H1 (cell line): ENCODE measurements at regions not wholly inside any gene's neighbourhood (a gene's known extent, or its start where the extent isn't known, plus 50 kb on each side); places are given as distances from the start of the nearest gene placed in this dataset.

Experiments
- CTCF ChIA-PET: fragments of 300-600 bp; sonication (Branson Sonifier 250); formaldehyde crosslinking; loops from one replicate; lab custom pipeline; 2021; ENCODE audit not compliant: partially characterized antibody; lab: Charles Lee
- POLR2A ChIA-PET: fragments of 300-600 bp; sonication (Branson Sonifier 250); formaldehyde crosslinking; loops from one replicate; lab custom pipeline; 2021; ENCODE audit warnings: inconsistent platforms; ENCODE audit not compliant: partially characterized antibody; lab: Charles Lee
- DNase-seq, 2 experiments: peaks; one replicate each; pipeline versions ENCODE4 v3.0.0 to v3.0.0-alpha.2; 2010 to 2022; ENCODE audit warnings: low spot score in 2 of 2, low read depth in 1 of 2, mixed read lengths in 1 of 2
- FAIRE-seq: peaks from 2 replicates; lab custom pipeline; 2011; peaks lifted over from hg19 to GRCh38; lab: Jason Lieb, UNC
- H2AFZ ChIP-seq: 2 replicates; pipeline ENCODE4 v1.8.1; 2012; ENCODE audit warnings: low read length, inconsistent platforms
- H2AK5ac ChIP-seq: 2 replicates; pipeline ENCODE4 v1.6.1; 2013; ENCODE audit warnings: low read depth, low read length
- H2BK120ac ChIP-seq: replicated peaks from 2 replicates; pipeline ENCODE3; 2013; ENCODE audit warnings: low read depth, low read length, inconsistent platforms
- H2BK12ac ChIP-seq: 2 replicates; pipeline ENCODE4 v1.6.1; 2013; ENCODE audit warnings: low read depth, low read length
- H2BK15ac ChIP-seq: 2 replicates; pipeline ENCODE4 v1.6.1; 2013; ENCODE audit warnings: low read length
- H2BK20ac ChIP-seq: 2 replicates; pipeline ENCODE4 v1.6.1; 2013; ENCODE audit warnings: low read length
- H2BK5ac ChIP-seq: 2 replicates; pipeline ENCODE4 v1.6.1; 2013; ENCODE audit warnings: low read depth, low read length
- H3K14ac ChIP-seq: 2 replicates; pipeline ENCODE4 v1.6.1; 2013; ENCODE audit warnings: inconsistent platforms; ENCODE audit not compliant: insufficient read length
- H3K18ac ChIP-seq: 2 replicates; pipeline ENCODE4 v1.6.1; 2013; ENCODE audit warnings: low read length; ENCODE audit errors: extremely low read depth
- H3K23ac ChIP-seq: 2 replicates; pipeline ENCODE4 v1.6.1; 2013; ENCODE audit warnings: inconsistent platforms; ENCODE audit not compliant: insufficient read length
- H3K23me2 ChIP-seq: 2 replicates; pipeline ENCODE4 v1.6.1; 2013; ENCODE audit warnings: low read depth, low read length
- H3K27ac ChIP-seq: 2 replicates; pipeline ENCODE4 v1.6.1; 2011; ENCODE audit warnings: low read depth, low read length, inconsistent platforms
- H3K27me3 ChIP-seq, 4 experiments: replicated peaks in 1 of 4; 1 replicate in 1 of 4; 2 replicates in 3 of 4; pipeline versions ENCODE4 v1.6.1 to v1.8.1; 2011 to 2013; ENCODE audit warnings: low read length in 3 of 4, mild to moderate bottlenecking in 3 of 4, inconsistent platforms in 2 of 4, mixed read lengths in 2 of 4, moderate library complexity in 1 of 4; ENCODE audit not compliant: control insufficient read depth in 3 of 4, insufficient read depth in 3 of 4; ENCODE audit errors: extremely low read depth in 1 of 4
- H3K36me3 ChIP-seq, 4 experiments: 2 replicates each; pipeline versions ENCODE4 v1.6.1 to v1.8.1; 2011 to 2013; ENCODE audit warnings: mild to moderate bottlenecking in 4 of 4, low read length in 3 of 4, moderate library complexity in 2 of 4, control low read depth in 1 of 4, inconsistent platforms in 1 of 4; ENCODE audit not compliant: insufficient read depth in 4 of 4, control insufficient read depth in 2 of 4
- H3K4ac ChIP-seq: replicated peaks from 2 replicates; pipeline ENCODE3; 2013; ENCODE audit warnings: low read length, low read depth, mixed read lengths, inconsistent platforms; ENCODE audit not compliant: insufficient read length
- H3K4me1 ChIP-seq, 4 experiments: replicated peaks in 1 of 4; 1 replicate in 1 of 4; 2 replicates in 3 of 4; pipeline versions ENCODE4 v1.6.1 to v1.8.1; 2011 to 2013; ENCODE audit warnings: low read length in 3 of 4, inconsistent platforms in 2 of 4, mixed read lengths in 1 of 4; ENCODE audit not compliant: insufficient read depth in 4 of 4, control insufficient read depth in 3 of 4
- H3K4me2 ChIP-seq, 2 experiments: 2 replicates each; pipeline versions ENCODE4 v1.6.1 to v1.8.1; 2011 to 2013; ENCODE audit warnings: low read depth in 2 of 2, low read length in 2 of 2, control low read depth in 1 of 2, inconsistent platforms in 1 of 2, mild to moderate bottlenecking in 1 of 2; ENCODE audit not compliant: insufficient read depth in 1 of 2
- H3K4me3 ChIP-seq, 4 experiments: fragments of 200-600, 300-600 bp in 1 of 4; sonication (generic), shearing (Covaris generic), sonication (Bioruptor Twin) in 1 of 4; 2 replicates each; pipeline versions ENCODE4 v1.5.1 to v1.8.1; 2011 to 2016; ENCODE audit warnings: low read length in 4 of 4, low read depth in 3 of 4, control low read depth in 2 of 4, inconsistent platforms in 2 of 4, mild to moderate bottlenecking in 2 of 4, mixed read lengths in 1 of 4, moderate library complexity in 1 of 4; ENCODE audit not compliant: insufficient read depth in 2 of 4; ENCODE audit errors: extremely low read depth in 1 of 4
- H3K56ac ChIP-seq: replicated peaks from 2 replicates; pipeline ENCODE3; 2013; ENCODE audit warnings: low read depth, mild to moderate bottlenecking, mixed read lengths, low read length, inconsistent platforms; ENCODE audit not compliant: insufficient read length
- H3K79me1 ChIP-seq: 2 replicates; pipeline ENCODE4 v1.6.1; 2013; ENCODE audit warnings: low read depth, low read length, control low read depth
- H3K79me2 ChIP-seq, 2 experiments: 2 replicates each; pipeline versions ENCODE4 v1.6.1 to v1.8.1; 2012 to 2013; ENCODE audit warnings: low read length in 2 of 2, mild to moderate bottlenecking in 2 of 2, inconsistent platforms in 1 of 2; ENCODE audit not compliant: insufficient read depth in 2 of 2, control insufficient read depth in 1 of 2
- H3K9ac ChIP-seq, 4 experiments: replicated peaks in 1 of 4; 1 replicate in 1 of 4; 2 replicates in 3 of 4; pipeline versions ENCODE4 v1.6.1 to v1.8.1; 2011 to 2013; ENCODE audit warnings: low read depth in 3 of 4, low read length in 3 of 4, control low read depth in 2 of 4, mild to moderate bottlenecking in 2 of 4, moderate library complexity in 2 of 4, inconsistent platforms in 1 of 4; ENCODE audit errors: extremely low read depth in 1 of 4
- H3K9me3 ChIP-seq, 2 experiments: 2 replicates each; pipeline versions ENCODE4 v1.6.1 to v1.8.1; 2012 to 2013; ENCODE audit warnings: mild to moderate bottlenecking in 2 of 2, moderate library complexity in 2 of 2, control low read depth in 1 of 2, inconsistent platforms in 1 of 2, low read depth in 1 of 2, low read length in 1 of 2, mixed read lengths in 1 of 2; ENCODE audit not compliant: insufficient read depth in 2 of 2
- H4K20me1 ChIP-seq, 2 experiments: replicated peaks in 1 of 2; 2 replicates each; pipeline versions ENCODE3 to v1.8.1; 2011 to 2013; ENCODE audit warnings: inconsistent platforms in 2 of 2, low read length in 2 of 2, mild to moderate bottlenecking in 1 of 2; ENCODE audit not compliant: insufficient read depth in 2 of 2, control insufficient read depth in 1 of 2
- H4K5ac ChIP-seq: 2 replicates; pipeline ENCODE4 v1.6.1; 2013; ENCODE audit warnings: low read length, low read depth, mixed read lengths, inconsistent platforms; ENCODE audit not compliant: insufficient read length
- H4K8ac ChIP-seq: 2 replicates; pipeline ENCODE4 v1.8.0; 2013; ENCODE audit warnings: mild to moderate bottlenecking, moderate library complexity, low read length, inconsistent platforms; ENCODE audit not compliant: insufficient read depth; ENCODE audit errors: extremely low read depth
- H4K91ac ChIP-seq: replicated peaks from 2 replicates; pipeline ENCODE3; 2013; ENCODE audit warnings: low read length, mixed read lengths, inconsistent platforms; ENCODE audit not compliant: insufficient read length
- CEBPB ChIP-seq: IDR thresholded peaks from 2 replicates; pipeline ENCODE4 v1.6.1; 2012; ENCODE audit warnings: low read depth, low read length
- CHD2 ChIP-seq: IDR thresholded peaks from 2 replicates; pipeline ENCODE4 v1.6.1; 2012; ENCODE audit warnings: low read length, improper control_type of control experiment
- JUN ChIP-seq: IDR thresholded peaks from 2 replicates; pipeline ENCODE4 v1.6.1; 2011; ENCODE audit warnings: low read depth, mild to moderate bottlenecking, improper control_type of control experiment, low read length
- RXRA ChIP-seq: IDR thresholded peaks from 2 replicates; pipeline ENCODE4 v1.6.1; 2011; ENCODE audit warnings: low read depth, mild to moderate bottlenecking, low read length, moderate library complexity; ENCODE audit not compliant: insufficient read depth
- WGBS, 2 experiments: shearing (Covaris generic) in 1 of 2; methylation state at CpG; one replicate each; pipeline versions ENCODE4 v1.1.6 to v1.1.7; 2013 to 2015; ENCODE audit warnings: low lambda C conversion rate in 2 of 2, mixed read lengths in 2 of 2, inconsistent platforms in 1 of 2, low coverage in 1 of 2, missing lambda C conversion rate in 1 of 2; ENCODE audit not compliant: insufficient replicate concordance in 2 of 2, insufficient coverage in 1 of 2, insufficient read length in 1 of 2; ENCODE audit errors: extremely low coverage in 1 of 2, missing lambda C conversion rate in 1 of 2; 5-methylcytosine and 5-hydroxymethylcytosine counted together
- TF ChIP-seq, protein P1 (sequence below): IDR thresholded peaks from 2 replicates; pipeline ENCODE4 v1.6.1; 2012; ENCODE audit warnings: inconsistent platforms

DNA sequence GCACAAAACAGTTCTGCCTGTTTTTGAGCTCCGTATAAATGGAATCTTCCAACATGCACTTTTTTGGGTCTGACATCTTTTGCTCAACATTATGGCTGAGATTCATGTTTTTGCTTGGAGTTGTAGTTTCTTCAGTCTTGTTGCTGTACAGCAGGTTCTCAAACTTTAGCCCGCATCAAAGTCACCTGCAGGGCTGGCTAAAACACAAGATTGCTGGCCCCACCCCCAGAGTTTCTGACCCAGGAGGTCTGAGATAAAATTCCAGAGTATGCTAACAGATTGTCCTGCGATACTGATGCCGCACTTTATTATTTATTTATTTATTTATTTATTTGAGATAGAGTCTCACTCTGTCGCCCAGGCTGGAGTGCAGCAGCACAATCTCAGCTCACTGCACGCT lies 79.8 kb upstream of the WASF3 start:
- H3K79me2 ChIP-seq: no peaks in the 10 kb centered on the region
- no peak overlapping the region; a peak in 1 of 4 replicates for H3K4me2 ChIP-seq
- peak overlapping the region; percentile 22 for H4K91ac ChIP-seq
- no peak overlapping the region for H2AK5ac ChIP-seq
- H2BK20ac ChIP-seq: no peak overlapping the region
- no peak overlapping the region for H2BK5ac ChIP-seq
- peaks cover 8% of the 10 kb centered on the region; the same call in 1 of the 2 replicates for H3K23me2 ChIP-seq
- no peak overlapping the region for H3K4ac ChIP-seq
- no peak for TF ChIP-seq JUN
- TF ChIP-seq, protein P1, sequence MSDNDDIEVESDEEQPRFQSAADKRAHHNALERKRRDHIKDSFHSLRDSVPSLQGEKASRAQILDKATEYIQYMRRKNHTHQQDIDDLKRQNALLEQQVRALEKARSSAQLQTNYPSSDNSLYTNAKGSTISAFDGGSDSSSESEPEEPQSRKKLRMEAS: no peak
- no peak for TF ChIP-seq RXRA
- TF ChIP-seq CEBPB: no peak
- no peak for TF ChIP-seq CHD2
- TF ChIP-seq, all 59 proteins: peak for 0
- FAIRE-seq (no peak), DNase-seq (no peak)
- Histone ChIP-seq H4K20me1 (no peaks in the 10 kb centered on the region), H3K56ac (no peak overlapping the region), H3K23ac (no peak overlapping the region), H3K36me3 (no peaks in the 10 kb centered on the region), H3K27me3 (no peaks in the 10 kb centered on the region), H2BK15ac (no peak overlapping the region), H4K5ac (no peak overlapping the region), H3K9ac (no peak overlapping the region), H4K8ac (no peak overlapping the region), H2AFZ (no peak overlapping the region), H3K4me3 (no peak overlapping the region), H3K9me3 (no peaks in the 10 kb centered on the region), H2BK12ac (no peak overlapping the region), H3K18ac (no peak overlapping the region; the same call in 1 of the 2 replicates), H3K27ac (no peak overlapping the region), H3K4me1 (peaks cover 5 to 20% (median 13%) of the 10 kb centered on the region in 4 experiments), H3K79me1 (no peaks in the 10 kb centered on the region), H3K14ac (no peak overlapping the region), H2BK120ac (peak overlapping the region; percentile 85)
- ChIA-PET POLR2A (no interaction called here), CTCF (interaction anchor here (0.7 to 16.0 kb wide), 3 partner anchors 21 to 221 kb away, joined by 3 to 168 read pairs (median 9); no protein-coding TSS in a partner anchor)
- WGBS, 2 experiments: 86% methylated on average over 6 of the region's 6 CpGs; no CpG with 5 or more reads in 1 of the 2 experiments
